GM12872 (cell line): ENCODE measurements at regions not wholly inside any gene's neighbourhood (a gene's known extent, or its start where the extent isn't known, plus 50 kb on each side); places are given as distances from the start of the nearest gene placed in this dataset.

Experiments
- TF ChIP-seq, protein P1 (sequence below): IDR thresholded peaks from 3 replicates; pipeline ENCODE4 v1.5.1; 2011; ENCODE audit warnings: low read depth, mild to moderate bottlenecking, low read length, moderate library complexity; ENCODE audit not compliant: insufficient read depth

DNA sequence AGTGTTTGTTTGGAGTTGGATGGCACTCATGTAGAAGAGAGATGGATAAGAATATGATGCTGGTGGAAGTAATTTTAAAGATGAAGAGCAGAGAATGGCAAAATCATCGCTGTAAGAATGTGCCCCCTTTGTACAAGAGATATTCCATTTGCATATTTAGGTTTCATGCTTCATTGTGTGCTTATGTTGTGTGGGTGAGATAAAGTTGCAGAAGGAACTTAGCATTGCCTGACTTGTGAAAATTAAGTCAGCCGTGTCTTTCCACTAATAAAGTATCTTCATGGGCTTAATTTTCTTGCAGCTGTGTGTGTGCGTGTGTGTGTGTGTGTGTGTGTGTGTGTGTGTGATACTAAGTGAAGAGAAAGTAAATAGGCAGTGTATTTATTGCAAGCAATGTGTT lies 381.9 kb downstream of the OTUD1 start:
- TF ChIP-seq, protein P1, sequence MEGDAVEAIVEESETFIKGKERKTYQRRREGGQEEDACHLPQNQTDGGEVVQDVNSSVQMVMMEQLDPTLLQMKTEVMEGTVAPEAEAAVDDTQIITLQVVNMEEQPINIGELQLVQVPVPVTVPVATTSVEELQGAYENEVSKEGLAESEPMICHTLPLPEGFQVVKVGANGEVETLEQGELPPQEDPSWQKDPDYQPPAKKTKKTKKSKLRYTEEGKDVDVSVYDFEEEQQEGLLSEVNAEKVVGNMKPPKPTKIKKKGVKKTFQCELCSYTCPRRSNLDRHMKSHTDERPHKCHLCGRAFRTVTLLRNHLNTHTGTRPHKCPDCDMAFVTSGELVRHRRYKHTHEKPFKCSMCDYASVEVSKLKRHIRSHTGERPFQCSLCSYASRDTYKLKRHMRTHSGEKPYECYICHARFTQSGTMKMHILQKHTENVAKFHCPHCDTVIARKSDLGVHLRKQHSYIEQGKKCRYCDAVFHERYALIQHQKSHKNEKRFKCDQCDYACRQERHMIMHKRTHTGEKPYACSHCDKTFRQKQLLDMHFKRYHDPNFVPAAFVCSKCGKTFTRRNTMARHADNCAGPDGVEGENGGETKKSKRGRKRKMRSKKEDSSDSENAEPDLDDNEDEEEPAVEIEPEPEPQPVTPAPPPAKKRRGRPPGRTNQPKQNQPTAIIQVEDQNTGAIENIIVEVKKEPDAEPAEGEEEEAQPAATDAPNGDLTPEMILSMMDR: no peak

DNA sequence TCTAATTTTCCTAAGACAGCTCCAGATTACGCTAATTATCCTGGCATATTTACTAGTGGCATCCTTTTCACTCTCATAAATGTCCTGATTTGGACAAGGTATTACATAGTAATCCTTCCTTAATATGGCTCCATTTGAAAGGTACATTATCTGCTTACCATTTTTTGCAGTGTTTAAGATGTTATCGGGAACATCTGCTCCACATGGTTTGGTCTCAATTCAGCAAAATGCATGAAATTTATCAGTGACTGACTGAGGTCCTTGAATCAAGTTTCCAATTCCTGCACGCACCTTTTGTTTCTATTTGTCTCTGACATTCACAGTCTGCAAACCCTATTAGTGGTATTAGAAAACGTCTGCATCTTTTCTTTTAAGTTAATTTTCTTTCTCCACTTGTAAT lies 384.1 kb upstream of the KIAA1217 start:
- TF ChIP-seq, protein P1: no peak

DNA sequence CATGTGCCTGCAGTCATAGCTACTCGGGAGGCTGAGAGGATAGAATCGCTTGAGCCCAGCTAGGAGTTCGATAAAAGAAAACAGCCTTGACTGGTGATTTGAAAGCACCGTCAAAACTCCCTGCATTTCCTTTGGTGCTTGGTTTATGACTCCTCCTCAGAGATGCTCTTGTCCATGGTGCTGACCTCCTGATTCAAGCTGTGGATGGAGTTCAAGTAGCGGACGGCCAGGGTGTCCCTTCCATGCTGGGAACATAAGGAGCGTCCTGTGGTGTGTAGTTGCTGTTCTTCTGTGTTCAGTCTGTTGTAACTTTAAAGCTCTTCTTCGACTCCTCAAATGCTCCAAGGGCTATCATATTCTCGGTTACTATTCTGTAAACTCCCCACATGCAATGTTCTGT lies 382.5 kb upstream of the KIAA1217 start:
- TF ChIP-seq, protein P1: no peak

DNA sequence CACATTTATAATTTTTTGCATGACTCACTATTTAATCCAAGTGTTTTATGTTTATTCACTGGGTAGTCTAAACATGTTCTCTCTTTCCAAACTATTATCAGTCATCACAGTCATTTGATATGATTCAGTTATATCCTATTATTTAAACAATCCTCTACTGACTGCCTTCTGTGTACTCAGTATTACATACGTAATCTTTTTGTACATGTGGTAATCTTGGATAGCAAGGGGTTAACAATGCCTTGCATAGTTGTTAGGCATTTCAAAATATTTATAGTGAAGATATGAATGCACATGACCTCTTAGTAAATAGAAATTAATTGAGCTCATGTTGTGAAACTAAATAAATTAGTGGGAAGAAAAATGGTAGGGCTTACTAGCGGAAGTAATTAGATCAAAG lies 379.4 kb upstream of the KIAA1217 start:
- TF ChIP-seq, protein P1: no peak

DNA sequence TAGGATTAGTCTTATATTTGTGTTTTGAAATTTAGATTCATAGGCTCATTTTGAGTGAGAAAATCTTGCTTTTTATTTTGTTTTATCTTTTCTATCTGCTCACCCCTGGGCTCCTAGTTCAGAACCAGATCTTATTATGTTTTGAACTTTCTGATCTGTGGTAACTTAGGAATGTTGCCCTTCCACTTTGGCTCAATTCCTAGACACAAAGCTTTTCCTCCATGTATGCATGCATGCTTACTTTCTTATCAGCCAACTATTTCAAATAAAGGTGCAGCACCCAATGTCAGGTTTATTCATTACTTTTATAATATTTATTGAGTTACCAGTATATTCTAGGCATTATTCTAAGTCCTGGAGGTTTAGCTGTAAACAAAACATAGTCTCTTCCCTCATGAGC lies 374.8 kb upstream of the KIAA1217 start:
- TF ChIP-seq, protein P1: no peak

DNA sequence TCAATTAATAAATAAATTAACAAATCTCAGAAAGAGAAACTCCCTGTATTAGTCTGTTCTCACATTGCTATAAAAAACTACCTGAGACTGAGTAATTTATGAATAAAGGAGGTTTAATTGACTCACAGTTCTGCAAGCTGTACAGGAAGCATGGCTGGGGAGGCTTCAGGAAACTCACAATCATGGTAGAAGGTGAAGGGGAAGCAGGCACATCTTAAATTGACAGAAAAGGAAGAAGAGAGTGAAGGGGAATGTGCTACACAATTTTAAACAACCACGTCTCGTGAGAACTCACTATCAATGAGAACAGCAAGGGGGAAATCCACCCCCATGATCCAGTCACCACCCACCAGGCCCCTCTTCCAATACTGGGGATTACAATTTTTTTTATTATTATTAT lies 358.3 kb upstream of the KIAA1217 start:
- TF ChIP-seq, protein P1: no peak

DNA sequence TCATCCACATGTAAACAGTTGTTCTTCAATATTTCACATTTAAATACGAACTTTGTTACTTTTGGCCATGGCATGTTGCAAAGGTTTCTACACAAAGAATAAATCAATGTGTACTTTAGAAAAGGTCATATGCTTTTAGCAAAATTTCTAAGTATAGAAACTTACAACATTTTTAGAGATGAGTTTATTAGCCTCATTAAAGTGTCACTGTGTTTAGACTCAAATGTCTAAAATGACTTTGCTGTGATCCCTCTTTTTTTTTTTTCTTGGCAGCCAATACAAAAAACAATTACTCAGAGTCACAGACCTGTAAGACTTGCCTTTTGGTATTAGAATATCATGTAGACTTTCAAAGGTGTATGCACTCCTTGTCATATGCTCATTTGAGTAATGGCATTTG lies 349.3 kb upstream of the KIAA1217 start:
- TF ChIP-seq, protein P1: no peak
